Activated CD4-positive, alpha-beta memory T cell treated with anti-CD3 and anti-CD28 coated beads for 36 hours (primary cell): ENCODE measurements at regions not wholly inside any gene's neighbourhood (a gene's known extent, or its start where the extent isn't known, plus 50 kb on each side); places are given as distances from the start of the nearest gene placed in this dataset.

ENCODE experiments used
- CTCF ChIA-PET: fragments of 350-600 bp; sonication (Branson Sonifier 250); formaldehyde crosslinking; loops from one replicate; lab custom pipeline; 2021; ENCODE audit warnings: antibody characterized with exemption, inconsistent platforms; lab: Charles Lee
- POLR2A ChIA-PET: fragments of 350-600 bp; sonication (Branson Sonifier 250); formaldehyde crosslinking; loops from one replicate; lab custom pipeline; 2021; ENCODE audit warnings: antibody characterized with exemption; lab: Charles Lee
- DNase-seq: peaks from one replicate; pipeline ENCODE4 v3.0.0-alpha.2; 2020
- H3K27ac Mint-ChIP-seq: one replicate; pipeline ENCODE4 v1.8.0; 2021; ENCODE audit warnings: mixed read lengths
- H3K27me3 Mint-ChIP-seq: one replicate; pipeline ENCODE4 v1.8.0; 2021; ENCODE audit warnings: mixed read lengths
- H3K36me3 Mint-ChIP-seq: one replicate; pipeline ENCODE4 v1.8.0; 2021; ENCODE audit warnings: mixed read lengths
- H3K4me1 Mint-ChIP-seq: one replicate; pipeline ENCODE4 v1.8.0; 2021; ENCODE audit warnings: low read depth, mixed read lengths
- H3K4me3 Mint-ChIP-seq: one replicate; pipeline ENCODE4 v1.8.0; 2021; ENCODE audit warnings: mild to moderate bottlenecking, mixed read lengths
- H3K9me3 Mint-ChIP-seq: one replicate; pipeline ENCODE4 v1.8.0; 2021; ENCODE audit warnings: mixed read lengths
- intact Hi-C: fragments of 100-400 bp; cut with micrococcal nuclease; formaldehyde crosslinking; loops from one replicate; pipeline ENCODE4 v1.15.1; 2023

GRCh38 chr10:21100190-21100589, 203.1 kb upstream of the NEBL start:
- H3K9me3 Mint-ChIP-seq: no peaks in the 10 kb centered on the region
- ChIA-PET POLR2A (no interaction called here), CTCF (no interaction called here)
- peaks cover 6% of the 10 kb centered on the region for H3K4me1 Mint-ChIP-seq
- H3K27ac Mint-ChIP-seq: no peak overlapping the region
- no peak overlapping the region for H3K4me3 Mint-ChIP-seq
- intact Hi-C loops: no loop called here
- DNase-seq: no peak
- H3K36me3 Mint-ChIP-seq: no peaks in the 10 kb centered on the region
- H3K27me3 Mint-ChIP-seq: no peaks in the 10 kb centered on the region

DNA sequence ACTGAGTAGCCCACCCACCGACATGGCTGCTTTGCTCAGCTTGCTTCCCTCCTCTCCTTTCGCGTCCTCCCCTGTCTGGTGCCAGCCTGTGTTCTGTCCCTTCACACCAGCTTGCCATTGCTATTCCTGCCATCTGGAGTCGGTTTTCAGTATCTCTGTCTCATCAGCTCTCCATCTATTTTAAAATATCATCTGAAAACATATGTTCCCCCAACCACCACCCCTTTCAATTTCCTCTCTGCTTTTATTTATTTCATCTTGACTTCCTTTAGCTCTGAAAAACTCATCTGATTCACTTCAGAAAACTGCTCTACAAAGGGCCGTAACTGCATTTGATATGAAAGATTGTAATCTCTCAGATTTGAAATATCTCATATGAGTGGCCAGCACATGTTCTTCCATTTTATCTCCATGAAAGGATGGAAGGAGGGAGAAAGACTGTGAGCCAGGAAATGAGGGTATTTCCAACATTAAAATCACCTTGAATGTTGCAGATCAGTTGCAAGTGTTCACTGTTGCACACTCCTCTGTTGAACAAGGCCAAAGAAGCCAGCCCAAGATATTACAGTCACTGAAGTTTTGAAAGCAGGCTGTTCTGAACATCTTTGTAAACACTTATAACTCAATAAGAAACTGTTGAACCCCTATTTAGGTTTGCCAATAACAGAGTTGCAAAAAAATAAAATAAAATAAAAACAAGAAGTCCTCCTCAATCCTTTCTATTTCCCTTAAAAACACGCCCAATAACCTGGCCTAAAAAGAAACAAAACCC, 202.4 kb upstream of the NEBL start:
- POLR2A ChIA-PET: no interaction called here
- no peaks in the 10 kb centered on the region for H3K9me3 Mint-ChIP-seq
- no peak overlapping the region for H3K4me3 Mint-ChIP-seq

GRCh38 chr10:21097926-21098355, 200.8 kb upstream of the NEBL start:
- no peak overlapping the region for H3K4me3 Mint-ChIP-seq
- ChIA-PET POLR2A (no interaction called here), CTCF (no interaction called here)
- H3K9me3 Mint-ChIP-seq: no peaks in the 10 kb centered on the region
- intact Hi-C loops: no loop called here
- no peak overlapping the region for H3K27ac Mint-ChIP-seq
- peaks cover 6% of the 10 kb centered on the region for H3K4me1 Mint-ChIP-seq
- H3K27me3 Mint-ChIP-seq: no peaks in the 10 kb centered on the region
- no peak for DNase-seq
- H3K36me3 Mint-ChIP-seq: no peaks in the 10 kb centered on the region

More for the DNA sequence above, 202.4 kb upstream of the NEBL start:
- no peaks in the 10 kb centered on the region for H3K27me3 Mint-ChIP-seq
- no peak overlapping the region for H3K27ac Mint-ChIP-seq
- intact Hi-C loops: no loop called here
- DNase-seq: no peak
- CTCF ChIA-PET: no interaction called here
- no peaks in the 10 kb centered on the region for H3K36me3 Mint-ChIP-seq
- peaks cover 6% of the 10 kb centered on the region for H3K4me1 Mint-ChIP-seq

DNA sequence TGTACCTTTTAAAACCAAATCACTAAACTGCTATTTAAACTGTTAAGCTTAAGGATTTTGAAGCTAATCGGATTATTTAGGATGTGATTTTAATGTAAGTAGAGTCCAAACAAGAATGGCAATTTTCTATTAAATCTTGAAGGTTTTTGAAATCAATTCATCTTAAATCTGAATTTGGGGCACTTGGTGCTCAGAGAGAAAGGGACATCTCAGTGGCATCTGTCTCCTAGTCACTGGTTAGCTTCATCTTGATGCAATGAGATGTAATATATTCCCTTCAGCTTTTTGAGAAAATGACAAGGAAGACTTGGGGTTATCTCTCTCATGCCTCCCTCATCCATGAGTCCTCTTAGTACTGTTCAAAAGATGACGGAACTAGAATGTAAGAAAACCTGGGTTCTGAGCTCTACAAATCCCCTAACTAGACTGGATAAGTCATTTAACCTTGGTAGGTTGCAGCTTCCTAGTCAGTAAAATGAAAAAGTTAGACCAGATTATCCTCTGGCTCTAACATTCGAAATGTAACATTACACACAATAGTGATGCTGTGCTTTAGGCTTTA, 198.5 kb upstream of the NEBL start:
- no peak for DNase-seq
- Mint-ChIP-seq H3K9me3 (no peaks in the 10 kb centered on the region), H3K4me3 (no peak overlapping the region), H3K27me3 (no peaks in the 10 kb centered on the region), H3K36me3 (no peaks in the 10 kb centered on the region), H3K4me1 (no peaks in the 10 kb centered on the region), H3K27ac (no peak overlapping the region)
- CTCF ChIA-PET: no interaction called here
- intact Hi-C loops: no loop called here
- POLR2A ChIA-PET: no interaction called here

DNA sequence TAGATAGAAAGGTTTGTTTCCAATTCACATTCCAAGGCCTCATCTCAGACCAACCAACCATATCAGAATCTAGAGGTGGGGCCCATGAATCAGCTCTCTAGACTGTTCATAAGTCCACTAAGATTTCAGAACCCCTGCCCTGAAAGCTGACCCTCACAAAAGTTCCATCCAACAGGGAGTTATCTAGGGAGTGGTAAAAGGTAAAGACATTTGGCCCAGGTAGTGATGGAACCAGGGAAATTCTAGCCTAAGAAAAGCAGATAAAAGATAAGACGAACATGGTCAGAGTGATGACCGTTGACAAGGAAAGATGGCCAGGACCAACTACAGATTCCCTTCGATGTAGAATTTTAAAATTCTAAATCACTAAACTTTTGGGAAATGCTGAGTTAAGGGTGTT, 198.0 kb upstream of the NEBL start:
- H3K4me1 Mint-ChIP-seq: no peaks in the 10 kb centered on the region
- DNase-seq: no peak
- POLR2A ChIA-PET: no interaction called here
- no peaks in the 10 kb centered on the region for H3K27me3 Mint-ChIP-seq
- no peaks in the 10 kb centered on the region for H3K9me3 Mint-ChIP-seq
- CTCF ChIA-PET: no interaction called here
- H3K36me3 Mint-ChIP-seq: no peaks in the 10 kb centered on the region
- H3K4me3 Mint-ChIP-seq: no peak overlapping the region
- no peak overlapping the region for H3K27ac Mint-ChIP-seq
- intact Hi-C loops: no loop called here

DNA sequence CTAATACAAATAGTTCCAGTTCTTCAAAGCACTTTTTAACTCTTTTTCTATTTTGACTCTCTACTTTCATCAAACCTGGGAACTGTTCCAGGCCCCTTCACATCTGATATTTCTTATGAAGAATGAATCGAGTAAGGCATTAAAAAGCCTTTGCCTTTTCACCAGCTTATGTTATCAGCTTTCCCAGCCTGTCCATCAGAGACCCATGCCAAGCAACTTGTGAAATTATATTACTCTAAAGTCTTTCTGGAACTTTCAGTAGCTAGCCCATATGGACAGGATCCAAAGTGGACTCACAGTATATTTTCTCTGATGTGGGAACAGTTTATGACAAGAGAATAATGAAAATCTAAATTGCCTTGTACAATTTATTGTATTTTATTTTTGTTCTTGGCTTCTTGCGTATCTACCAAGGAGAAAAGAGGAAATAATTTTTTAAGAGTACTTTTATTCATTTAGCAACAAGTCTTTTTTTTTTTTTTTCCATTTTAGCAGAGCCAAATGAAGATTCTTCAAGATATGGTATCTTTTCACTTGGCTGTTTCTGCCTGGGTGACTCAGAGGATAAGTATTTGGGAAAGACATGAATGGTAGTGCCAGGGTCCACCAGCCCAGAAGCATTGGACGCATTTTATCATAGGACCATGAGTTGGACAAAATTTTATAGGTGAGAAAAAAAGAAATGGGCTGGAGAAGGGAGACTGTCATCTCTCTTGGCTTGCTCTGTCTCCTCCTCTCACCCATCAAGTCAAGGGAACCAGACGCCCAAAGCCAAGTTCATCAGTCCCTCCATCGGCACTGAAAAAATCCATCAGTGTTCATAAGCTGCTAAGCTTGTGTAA, 195.8 kb upstream of the NEBL start:
- ChIA-PET POLR2A (no interaction called here), CTCF (no interaction called here)
- H3K4me1 Mint-ChIP-seq: no peaks in the 10 kb centered on the region
- no peaks in the 10 kb centered on the region for H3K36me3 Mint-ChIP-seq
- DNase-seq: no peak
- H3K9me3 Mint-ChIP-seq: no peaks in the 10 kb centered on the region
- no peak overlapping the region for H3K27ac Mint-ChIP-seq
- H3K27me3 Mint-ChIP-seq: no peaks in the 10 kb centered on the region
- no peak overlapping the region for H3K4me3 Mint-ChIP-seq
- intact Hi-C loops: no loop called here

GRCh38 chr10:21090609-21091082, 193.5 kb upstream of the NEBL start:
- POLR2A ChIA-PET: no interaction called here
- H3K4me1 Mint-ChIP-seq: no peaks in the 10 kb centered on the region
- no peak for DNase-seq
- no peaks in the 10 kb centered on the region for H3K9me3 Mint-ChIP-seq
- CTCF ChIA-PET: no interaction called here
- no peak overlapping the region for H3K4me3 Mint-ChIP-seq
- H3K27ac Mint-ChIP-seq: no peak overlapping the region
- H3K36me3 Mint-ChIP-seq: no peaks in the 10 kb centered on the region
- no peaks in the 10 kb centered on the region for H3K27me3 Mint-ChIP-seq
- intact Hi-C loops: no loop called here

GRCh38 chr10:21087476-21087875, 190.4 kb upstream of the NEBL start:
- Mint-ChIP-seq H3K4me1 (no peaks in the 10 kb centered on the region), H3K27ac (no peak overlapping the region), H3K9me3 (no peaks in the 10 kb centered on the region), H3K4me3 (no peak overlapping the region), H3K27me3 (no peaks in the 10 kb centered on the region), H3K36me3 (no peaks in the 10 kb centered on the region)
- CTCF ChIA-PET: no interaction called here
- no peak for DNase-seq
- intact Hi-C loops: no loop called here
- POLR2A ChIA-PET: no interaction called here

DNA sequence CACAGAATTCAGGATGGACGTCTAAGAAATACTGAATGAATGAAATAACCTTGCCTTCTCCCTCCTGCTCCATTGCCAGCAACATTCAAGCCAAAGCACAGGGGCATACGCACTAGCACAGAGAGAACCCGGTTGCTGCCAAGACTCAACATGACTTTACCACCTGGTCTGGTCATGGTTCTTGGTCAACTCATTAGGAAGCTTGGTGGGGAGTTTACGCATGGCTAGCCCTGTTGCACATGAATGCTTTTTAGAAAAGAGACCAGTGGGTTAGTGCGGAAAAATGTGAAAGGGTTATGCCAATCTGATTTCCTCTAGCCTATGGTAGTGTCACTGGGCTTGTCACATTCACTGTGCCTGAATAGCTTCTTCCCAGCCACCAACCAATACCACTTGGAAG, 187.6 kb upstream of the NEBL start:
- ChIA-PET CTCF (no interaction called here), POLR2A (no interaction called here)
- intact Hi-C loops: no loop called here
- Mint-ChIP-seq H3K9me3 (no peaks in the 10 kb centered on the region), H3K4me3 (no peak overlapping the region), H3K36me3 (no peaks in the 10 kb centered on the region), H3K27me3 (peaks cover 2% of the 10 kb centered on the region), H3K27ac (no peak overlapping the region), H3K4me1 (no peaks in the 10 kb centered on the region)
- no peak for DNase-seq

GRCh38 chr10:21083861-21084260, 186.8 kb upstream of the NEBL start:
- intact Hi-C loops: no loop called here
- H3K36me3 Mint-ChIP-seq: no peaks in the 10 kb centered on the region

DNA sequence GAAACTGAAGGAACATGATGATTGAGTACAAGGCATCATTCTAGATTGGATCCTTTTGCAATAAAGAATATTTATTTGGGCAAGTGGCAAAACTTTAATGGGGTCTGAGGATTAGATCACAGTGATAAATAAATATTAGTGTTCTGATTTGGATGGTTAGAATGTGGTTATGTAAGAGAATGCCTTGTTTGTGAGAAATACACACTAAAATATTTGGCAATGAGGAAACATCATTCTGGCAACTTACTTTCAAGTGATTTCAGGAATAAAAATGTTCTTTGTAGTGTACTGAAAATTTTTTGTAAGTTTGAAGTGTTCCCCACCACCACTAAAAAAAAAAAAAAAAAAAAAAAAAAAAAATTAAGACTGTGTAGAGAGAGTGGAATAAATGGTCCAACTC, 185.1 kb upstream of the NEBL start:
- DNase-seq: no peak
- Mint-ChIP-seq H3K9me3 (no peaks in the 10 kb centered on the region), H3K4me3 (no peak overlapping the region), H3K36me3 (no peaks in the 10 kb centered on the region), H3K27ac (no peak overlapping the region), H3K27me3 (peaks cover 4% of the 10 kb centered on the region), H3K4me1 (no peaks in the 10 kb centered on the region)
- CTCF ChIA-PET: no interaction called here
- POLR2A ChIA-PET: no interaction called here
- intact Hi-C loops: no loop called here

More at GRCh38 chr10:21083861-21084260, 186.8 kb upstream of the NEBL start:
- no peak overlapping the region for H3K27ac Mint-ChIP-seq
- H3K4me3 Mint-ChIP-seq: no peak overlapping the region
- no peaks in the 10 kb centered on the region for H3K9me3 Mint-ChIP-seq
- DNase-seq: no peak
- ChIA-PET CTCF (no interaction called here), POLR2A (no interaction called here)
- peaks cover 2% of the 10 kb centered on the region for H3K27me3 Mint-ChIP-seq
- no peaks in the 10 kb centered on the region for H3K4me1 Mint-ChIP-seq

DNA sequence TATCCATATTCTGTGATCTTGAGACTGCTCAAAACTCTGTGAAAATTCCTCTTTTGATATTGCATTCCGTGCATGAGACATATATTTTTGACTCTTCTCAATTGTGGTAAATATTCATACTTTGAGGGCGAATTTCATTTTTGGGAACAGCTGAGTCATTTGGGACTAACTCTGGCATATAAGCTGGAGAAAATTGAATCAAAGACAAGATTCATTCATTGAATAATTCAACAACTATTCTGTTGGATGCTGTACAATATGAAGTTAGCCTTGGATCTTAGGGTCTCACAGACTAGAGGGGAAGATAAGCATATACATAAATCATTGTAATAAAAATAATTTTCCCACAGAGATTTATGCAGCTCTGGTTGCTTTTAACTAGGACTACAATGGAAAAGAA, 183.2 kb upstream of the NEBL start:
- H3K9me3 Mint-ChIP-seq: no peaks in the 10 kb centered on the region
- H3K36me3 Mint-ChIP-seq: no peaks in the 10 kb centered on the region
- no peak for DNase-seq
- intact Hi-C loops: no loop called here
- H3K4me1 Mint-ChIP-seq: no peaks in the 10 kb centered on the region
- H3K27me3 Mint-ChIP-seq: peaks cover 4% of the 10 kb centered on the region
- CTCF ChIA-PET: no interaction called here
- no peak overlapping the region for H3K27ac Mint-ChIP-seq
- POLR2A ChIA-PET: no interaction called here
- H3K4me3 Mint-ChIP-seq: no peak overlapping the region
